RWPE1 (cell line): ENCODE measurements at regions not wholly inside any gene's neighbourhood (a gene's known extent, or its start where the extent isn't known, plus 50 kb on each side); places are given as distances from the start of the nearest gene placed in this dataset.
"Not testable (repeated sequence)": the region's sequence is repeated elsewhere in the genome, so short reads cannot be mapped to it uniquely, and the experiment has no call there.

Source experiments
- CTCF ChIA-PET: fragments of 350-600 bp; sonication (Branson Sonifier 250); formaldehyde crosslinking; extraction: SDS; loops from one replicate; lab custom pipeline; 2021; lab: Yijun Ruan, JAX
- POLR2A ChIA-PET: fragments of 400-600 bp; formaldehyde crosslinking; extraction: SDS; loops from one replicate; lab custom pipeline; 2020; ENCODE audit warnings: antibody characterized with exemption; ENCODE audit not compliant: low non-redundant PET; lab: Yijun Ruan, JAX
- DNase-seq: peaks from one replicate; pipeline ENCODE4 v3.0.0; 2012; ENCODE audit warnings: low spot score
- H3K27ac ChIP-seq: fragments of 450-650 bp; 2 replicates; pipeline ENCODE4 v1.5.1; 2017
- TF ChIP-seq, protein P1 (sequence below): fragments of 450-650 bp; conservative IDR thresholded peaks from 2 replicates; pipeline ENCODE4 v1.5.1; 2017; ENCODE audit warnings: low read depth, mild to moderate bottlenecking

DNA sequence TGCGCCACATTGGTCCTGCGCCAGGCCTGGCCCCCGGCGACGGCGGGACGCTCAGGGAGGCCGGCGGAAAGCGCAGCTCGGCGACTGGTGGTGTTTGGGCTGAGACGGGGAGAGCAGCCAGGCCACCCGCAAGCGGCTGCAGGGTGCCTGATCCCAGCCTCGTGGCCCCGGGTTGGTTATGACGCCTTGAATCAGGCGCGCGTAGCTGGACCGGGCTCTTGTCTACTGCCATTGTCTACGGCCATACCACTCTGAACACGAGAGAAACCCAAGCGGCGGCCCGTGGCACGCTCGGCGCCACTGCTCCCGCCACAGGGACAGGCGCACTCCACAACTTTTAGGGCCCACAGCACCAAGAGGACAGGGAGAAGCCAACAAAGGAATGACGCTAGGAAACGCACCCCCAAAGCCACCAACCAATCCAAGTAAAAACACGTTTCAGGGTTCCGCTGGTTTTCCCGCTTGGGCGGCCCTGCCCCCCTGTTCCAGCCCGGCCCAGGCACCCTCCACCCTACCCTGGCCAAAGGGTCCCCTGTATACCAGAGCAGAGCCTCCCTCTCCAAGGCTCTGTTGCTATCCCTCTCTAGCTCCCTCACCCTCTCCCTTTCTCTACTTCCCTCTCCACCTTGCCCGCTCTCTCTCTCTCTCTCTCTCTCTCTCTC lies 1849.3 kb upstream of the DEFB115 start:
- POLR2A ChIA-PET, result no interaction called here
- CTCF ChIA-PET, result no interaction called here
- no peak for DNase-seq
- H3K27ac ChIP-seq, result no peak overlapping the region
- TF ChIP-seq, protein P1, sequence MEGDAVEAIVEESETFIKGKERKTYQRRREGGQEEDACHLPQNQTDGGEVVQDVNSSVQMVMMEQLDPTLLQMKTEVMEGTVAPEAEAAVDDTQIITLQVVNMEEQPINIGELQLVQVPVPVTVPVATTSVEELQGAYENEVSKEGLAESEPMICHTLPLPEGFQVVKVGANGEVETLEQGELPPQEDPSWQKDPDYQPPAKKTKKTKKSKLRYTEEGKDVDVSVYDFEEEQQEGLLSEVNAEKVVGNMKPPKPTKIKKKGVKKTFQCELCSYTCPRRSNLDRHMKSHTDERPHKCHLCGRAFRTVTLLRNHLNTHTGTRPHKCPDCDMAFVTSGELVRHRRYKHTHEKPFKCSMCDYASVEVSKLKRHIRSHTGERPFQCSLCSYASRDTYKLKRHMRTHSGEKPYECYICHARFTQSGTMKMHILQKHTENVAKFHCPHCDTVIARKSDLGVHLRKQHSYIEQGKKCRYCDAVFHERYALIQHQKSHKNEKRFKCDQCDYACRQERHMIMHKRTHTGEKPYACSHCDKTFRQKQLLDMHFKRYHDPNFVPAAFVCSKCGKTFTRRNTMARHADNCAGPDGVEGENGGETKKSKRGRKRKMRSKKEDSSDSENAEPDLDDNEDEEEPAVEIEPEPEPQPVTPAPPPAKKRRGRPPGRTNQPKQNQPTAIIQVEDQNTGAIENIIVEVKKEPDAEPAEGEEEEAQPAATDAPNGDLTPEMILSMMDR, result no peak

DNA sequence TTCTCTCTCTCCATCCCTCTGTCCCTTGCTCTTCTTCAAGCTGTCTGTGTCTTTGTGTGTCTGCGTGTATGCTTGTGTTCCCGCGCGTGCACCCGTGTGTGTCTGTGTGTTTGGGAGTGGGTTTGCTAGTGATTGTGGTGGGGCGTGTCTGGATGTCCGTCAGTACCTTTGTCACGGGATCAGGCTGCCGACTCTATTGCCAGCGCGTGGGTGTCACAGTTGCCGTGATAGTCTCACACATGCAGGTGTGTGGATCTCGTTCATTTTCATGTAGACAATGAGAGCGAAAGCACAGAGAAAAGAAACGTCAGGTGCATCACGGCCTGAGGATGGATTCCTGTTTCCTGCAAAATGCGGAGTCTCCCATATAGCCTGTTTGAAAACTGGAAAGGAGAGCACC lies 1848.8 kb upstream of the DEFB115 start:
- DNase-seq, H3K27ac ChIP-seq, CTCF ChIA-PET, POLR2A ChIA-PET: not testable (repeated sequence)

DNA sequence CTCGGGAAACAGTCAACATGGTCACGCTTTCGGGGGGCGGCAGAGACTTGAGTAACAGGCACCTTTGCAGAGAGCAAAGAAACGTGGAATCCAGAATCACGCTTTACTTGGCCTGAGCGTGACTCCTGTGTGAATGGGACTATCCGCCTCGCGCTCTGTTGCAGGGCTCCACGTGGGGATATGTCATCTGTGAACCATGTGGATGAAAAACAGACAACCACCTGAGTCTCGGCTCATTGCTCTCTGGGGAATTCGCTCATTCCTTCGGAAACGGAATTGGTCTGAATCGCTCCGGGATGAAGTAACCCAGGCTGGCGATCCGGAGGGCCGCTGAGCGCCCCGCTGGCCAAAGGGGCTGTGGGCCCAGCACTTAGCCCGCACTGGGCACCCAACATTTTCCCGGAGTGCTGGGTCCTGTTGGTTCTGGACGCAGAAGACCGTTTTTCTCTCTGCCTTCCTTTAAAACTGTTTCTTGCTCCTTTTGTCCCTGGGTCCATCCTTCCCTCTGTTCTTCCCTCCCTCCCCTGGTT lies 1848.2 kb upstream of the DEFB115 start:
- CTCF ChIA-PET, POLR2A ChIA-PET, DNase-seq, H3K27ac ChIP-seq: not testable (repeated sequence)

DNA sequence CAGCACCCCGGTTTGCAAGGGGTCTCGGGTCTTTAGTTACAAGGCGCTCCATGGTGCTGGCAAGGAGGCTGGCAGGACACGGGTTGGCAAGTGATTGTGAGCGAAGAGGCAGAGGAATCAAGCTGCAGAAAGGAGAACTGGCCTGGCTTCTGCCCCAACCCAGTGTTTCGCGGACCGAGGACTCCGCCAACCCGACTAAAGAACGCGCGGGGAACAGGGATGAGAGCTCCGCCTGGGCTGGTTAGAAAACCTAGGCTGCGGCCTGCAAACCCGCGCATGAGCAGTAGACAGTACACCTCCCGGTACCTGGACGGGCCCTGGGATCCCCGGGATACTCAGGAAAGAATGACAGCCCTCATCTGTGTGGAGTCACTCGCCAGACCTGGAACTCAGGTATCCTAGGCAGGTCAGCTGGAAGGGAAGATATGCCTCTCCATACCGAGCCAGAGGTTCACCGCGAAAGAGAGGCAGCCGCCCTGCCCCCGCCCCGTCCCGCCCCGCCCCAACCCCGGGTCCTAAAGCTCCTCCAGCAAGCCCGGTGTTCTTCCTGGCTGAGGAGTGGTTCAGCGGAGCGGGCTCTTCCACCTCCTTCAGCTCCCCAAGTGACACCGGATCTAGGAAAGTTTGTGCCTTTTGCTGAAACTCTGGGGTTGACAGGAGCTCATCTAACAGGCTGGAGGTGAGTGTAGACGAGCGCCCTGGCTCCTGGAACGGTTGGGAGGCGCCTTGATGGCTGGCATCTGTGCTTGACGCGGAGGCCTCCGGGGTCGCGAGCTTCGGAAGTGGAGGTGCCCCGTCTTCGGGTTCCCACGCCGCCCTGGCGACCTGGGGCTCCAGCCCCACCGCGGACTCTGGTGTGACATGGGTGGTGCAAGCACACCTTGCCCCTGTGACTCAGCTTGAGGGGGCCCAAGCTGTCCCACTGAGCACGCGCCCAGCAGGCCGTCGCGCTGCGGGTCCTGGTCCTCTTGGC lies 1847.3 kb upstream of the DEFB115 start:
- ChIA-PET POLR2A (no interaction called here), CTCF (no interaction called here)
- no peak for DNase-seq
- TF ChIP-seq, protein P1, result no peak
- H3K27ac ChIP-seq, result no peak overlapping the region

DNA sequence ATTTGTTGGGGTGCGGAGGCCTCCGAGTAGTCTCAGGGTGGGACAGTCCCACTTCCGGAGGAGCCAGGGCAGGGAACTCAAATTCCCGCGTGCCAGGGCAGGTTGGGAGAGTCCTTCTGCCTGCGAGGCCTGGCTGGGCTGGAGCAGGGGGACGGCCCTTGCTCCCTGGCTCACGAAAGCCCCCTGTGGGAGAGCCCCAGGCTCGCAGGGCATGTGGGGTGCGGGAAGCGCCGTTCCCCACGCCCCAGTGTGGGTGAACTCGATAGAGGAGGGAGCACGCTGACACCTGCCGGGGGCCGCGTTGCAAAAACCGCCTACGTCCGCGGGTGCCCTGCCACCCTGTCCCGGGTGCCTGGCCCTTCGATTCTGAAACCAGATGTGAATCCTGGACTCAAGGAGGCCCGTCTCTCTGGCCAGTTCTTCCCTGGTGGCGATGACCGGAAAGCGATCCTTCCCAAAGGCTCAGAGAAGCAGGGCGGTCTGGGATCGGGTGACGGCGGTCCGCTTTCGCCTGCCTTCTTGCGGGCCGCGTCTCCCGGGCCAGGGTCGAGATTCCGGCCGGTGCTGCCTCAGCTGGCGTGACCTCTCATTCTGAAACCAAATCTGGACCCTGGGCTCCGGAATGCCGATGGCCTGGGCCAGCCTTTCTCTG lies 1846.5 kb upstream of the DEFB115 start:
- DNase-seq, result no peak
- ChIA-PET CTCF (no interaction called here), POLR2A (no interaction called here)
- H3K27ac ChIP-seq, result no peak overlapping the region
- TF ChIP-seq, protein P1, result no peak

DNA sequence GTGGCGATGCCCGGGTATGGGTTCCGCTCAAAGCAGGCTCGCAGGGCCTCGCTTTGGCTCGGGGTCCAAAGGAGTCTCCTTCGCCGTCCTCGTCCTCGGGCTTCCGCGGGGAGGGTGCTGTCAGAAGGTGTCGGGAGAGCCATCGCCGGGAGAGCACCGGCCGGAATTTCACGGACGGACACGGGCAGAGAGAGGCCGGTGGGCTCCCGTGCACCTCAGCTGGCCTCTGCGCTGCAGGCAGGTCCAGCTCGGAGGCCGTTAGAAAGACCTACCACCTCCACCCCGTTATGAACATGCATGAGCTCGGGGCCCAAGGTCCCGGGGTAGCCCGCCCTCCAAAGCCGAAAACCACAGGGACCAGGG lies 1846.0 kb upstream of the DEFB115 start:
- DNase-seq, CTCF ChIA-PET, H3K27ac ChIP-seq, POLR2A ChIA-PET: not testable (repeated sequence)

DNA sequence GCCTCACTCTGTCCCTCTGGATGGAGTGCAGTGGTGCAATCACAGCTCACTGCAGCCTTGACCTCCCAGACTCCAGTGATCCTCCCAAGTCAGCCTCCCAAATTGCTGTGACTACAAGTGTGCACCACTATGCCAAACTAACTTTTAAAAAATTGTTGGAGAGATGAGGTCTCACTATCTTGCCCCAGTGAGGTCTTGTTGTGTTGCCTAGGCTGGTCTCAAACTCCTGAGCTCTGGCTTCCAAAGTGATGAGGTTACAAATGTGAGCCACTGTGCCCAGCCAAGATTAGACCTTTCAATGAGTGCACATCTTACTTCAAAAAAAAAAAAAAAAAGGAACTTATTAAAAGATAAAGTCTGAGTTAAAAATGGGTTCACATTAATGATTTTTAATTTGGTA lies 1838.1 kb upstream of the DEFB115 start:
- CTCF ChIA-PET, result no interaction called here
- TF ChIP-seq, protein P1, result no peak

More for the DNA sequence above, 1838.1 kb upstream of the DEFB115 start:
- POLR2A ChIA-PET, result no interaction called here
- H3K27ac ChIP-seq, result no peak overlapping the region
- no peak for DNase-seq
